Erythroblast (primary cell): ENCODE measurements at regions not wholly inside any gene's neighbourhood (a gene's known extent, or its start where the extent isn't known, plus 50 kb on each side); places are given as distances from the start of the nearest gene placed in this dataset.
"Not testable (repeated sequence)": the region's sequence is repeated elsewhere in the genome, so short reads cannot be mapped to it uniquely, and the experiment has no call there.

ENCODE experiments used
- GATA1 ChIP-seq: IDR thresholded peaks from 2 replicates; pipeline ENCODE4 v1.6.1; 2011; ENCODE audit warnings: low read depth, mild to moderate bottlenecking, control low read depth, low read length, moderate library complexity
- POLR2A ChIP-seq: IDR thresholded peaks from 2 replicates; pipeline ENCODE4 v1.6.1; 2011; ENCODE audit warnings: mild to moderate bottlenecking, low read length

DNA sequence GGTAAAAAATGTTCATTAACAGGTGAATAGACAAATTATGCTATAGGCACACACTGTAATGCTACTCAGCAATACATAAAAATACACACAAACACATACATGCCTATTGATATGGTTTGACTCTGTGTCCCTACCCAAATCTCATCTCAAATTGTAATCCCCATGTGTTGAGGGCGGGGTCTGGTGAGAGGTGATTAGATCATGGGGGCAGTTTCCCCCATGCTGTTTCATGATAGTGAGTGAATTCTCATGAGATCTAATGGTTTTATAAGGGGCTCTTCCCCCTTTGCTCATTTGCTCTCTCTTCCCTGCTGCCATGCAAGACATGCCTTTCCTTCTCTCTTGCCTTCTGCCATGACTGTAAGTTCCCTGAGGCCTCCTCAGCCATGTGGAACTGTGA is 403.1 kb upstream of the RORB start:
- TF ChIP-seq POLR2A, GATA1: not testable (repeated sequence)
